ENCODE measurements at regions not wholly inside any gene's neighbourhood (a gene's known extent, or its start where the extent isn't known, plus 50 kb on each side); places are given as distances from the start of the nearest gene placed in this dataset.

DNA sequence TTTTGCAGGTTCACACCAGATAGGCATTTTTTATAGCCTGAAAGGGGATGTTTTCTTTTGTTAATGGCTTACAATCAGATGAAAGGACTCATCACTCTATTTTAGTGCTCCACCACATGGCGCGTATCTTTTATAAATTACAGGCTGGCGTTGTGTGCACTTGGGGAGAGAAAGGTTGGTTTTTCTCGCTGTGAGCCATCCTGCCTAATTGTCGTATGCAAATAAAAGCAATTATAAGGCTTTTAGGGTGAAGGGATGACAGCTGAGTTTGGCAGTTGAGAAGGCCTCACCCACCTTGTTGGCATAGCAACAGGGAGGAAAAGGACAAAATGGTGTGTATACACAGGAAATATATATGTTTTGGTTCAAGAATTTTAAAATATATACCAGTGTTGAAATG lies 268.0 kb downstream of the NR2F2 start:
- TF ChIP-seq CTCF (IDR thresholded peaks at IDR 0.05; ENCODE audit: low read length, missing control alignments) = no peak
- H3K4me3 ChIP-seq (replicated peaks; ENCODE audit: low read depth, low read length) = no peak overlapping the region
- no peak for DNase-seq (ENCODE audit: low read depth)

DNA sequence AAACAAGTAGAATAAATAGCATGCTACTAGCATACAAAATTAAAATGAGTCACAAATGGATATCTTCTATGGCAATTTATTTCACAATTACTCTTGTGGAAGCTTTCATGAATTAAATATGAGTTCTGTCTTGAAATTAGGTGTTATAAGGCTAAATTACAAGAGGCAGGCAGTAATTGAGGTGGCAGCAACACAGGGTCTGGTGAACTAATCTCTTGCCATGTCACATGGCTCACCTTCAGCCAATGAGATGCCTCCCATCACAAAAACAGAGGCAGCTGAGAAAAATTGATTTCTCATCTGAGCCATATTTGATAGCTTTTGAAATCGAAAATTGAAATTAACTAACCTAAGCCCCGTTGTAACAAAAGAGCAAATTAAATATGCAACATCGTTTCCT lies 268.8 kb downstream of the NR2F2 start:
- no peak for TF ChIP-seq CTCF (IDR thresholded peaks at IDR 0.05; ENCODE audit: low read length, missing control alignments)
- DNase-seq (ENCODE audit: low read depth) = no peak
- H3K4me3 ChIP-seq (replicated peaks; ENCODE audit: low read depth, low read length) = no peak overlapping the region

DNA sequence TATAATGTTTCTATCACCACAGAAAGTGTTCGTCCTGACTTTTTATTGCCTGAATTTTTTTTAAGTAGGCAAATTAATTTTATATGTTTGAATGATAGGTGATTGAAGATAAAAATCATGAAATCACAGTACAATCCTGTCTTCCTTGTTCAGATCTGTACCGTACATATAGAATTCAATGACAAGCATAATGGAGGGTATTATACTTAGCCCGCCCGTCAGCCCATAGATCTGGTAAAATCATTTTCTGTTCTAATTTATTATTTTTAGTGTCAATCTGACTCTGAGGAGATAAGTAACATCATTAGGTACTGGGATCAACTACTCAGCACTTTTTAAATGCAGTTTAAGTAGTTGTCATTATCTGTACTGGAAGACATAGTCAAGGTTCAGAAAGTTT lies 269.9 kb downstream of the NR2F2 start:
- no peak for TF ChIP-seq CTCF (IDR thresholded peaks at IDR 0.05; ENCODE audit: low read length, missing control alignments)
- no peak overlapping the region for H3K4me3 ChIP-seq (replicated peaks; ENCODE audit: low read depth, low read length)
- no peak for DNase-seq (ENCODE audit: low read depth)

GRCh38 chr15:96606617-96607016 lies 276.1 kb downstream of the NR2F2 start:
- no peak overlapping the region for H3K4me3 ChIP-seq (replicated peaks; ENCODE audit: low read depth, low read length)
- no peak for TF ChIP-seq CTCF (IDR thresholded peaks at IDR 0.05; ENCODE audit: low read length, missing control alignments)
- no peak for DNase-seq (ENCODE audit: low read depth)

GRCh38 chr15:96610757-96611156 lies 280.3 kb downstream of the NR2F2 start:
- DNase-seq (ENCODE audit: low read depth) = no peak
- no peak overlapping the region for H3K4me3 ChIP-seq (replicated peaks; ENCODE audit: low read depth, low read length)
- TF ChIP-seq CTCF (IDR thresholded peaks at IDR 0.05; ENCODE audit: low read length, missing control alignments) = no peak

GRCh38 chr15:96612917-96613316 lies 282.4 kb downstream of the NR2F2 start:
- no peak for DNase-seq (ENCODE audit: low read depth)
- TF ChIP-seq CTCF (IDR thresholded peaks at IDR 0.05; ENCODE audit: low read length, missing control alignments) = no peak
- H3K4me3 ChIP-seq (replicated peaks; ENCODE audit: low read depth, low read length) = no peak overlapping the region

DNA sequence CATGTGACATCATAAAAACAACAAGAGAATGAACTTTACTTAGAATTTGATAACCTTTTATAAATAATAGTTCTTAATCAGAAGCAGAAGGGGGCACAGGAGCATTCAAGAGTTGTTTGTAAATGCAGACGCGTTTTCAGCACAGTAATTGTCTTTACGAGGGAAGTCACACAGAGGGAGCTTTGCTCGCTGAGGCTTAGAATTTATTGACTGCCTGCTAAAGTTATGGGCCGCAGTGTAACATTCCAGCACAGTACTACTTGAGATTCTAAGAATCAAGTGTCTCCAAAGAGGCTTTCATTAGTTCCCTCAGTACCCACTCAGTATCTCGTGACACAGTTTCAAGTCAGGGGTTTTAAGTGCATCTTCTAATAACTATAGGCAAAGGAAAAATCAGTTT lies 288.7 kb downstream of the NR2F2 start:
- no peak for DNase-seq (ENCODE audit: low read depth)
- TF ChIP-seq CTCF (IDR thresholded peaks at IDR 0.05; ENCODE audit: low read length, missing control alignments) = no peak
- no peak overlapping the region for H3K4me3 ChIP-seq (replicated peaks; ENCODE audit: low read depth, low read length)

Data from fibroblast of pulmonary artery (primary cell).